Prostate gland (tissue), 2 donors: ENCODE measurements at regions not wholly inside any gene's neighbourhood (a gene's known extent, or its start where the extent isn't known, plus 50 kb on each side); places are given as distances from the start of the nearest gene placed in this dataset.

Source experiments
- CTCF ChIP-seq, 4 experiments: fragments of 200-600 bp in 2 of 4; fragments of 450-650 bp in 2 of 4; sonication (generic) in 2 of 4; IDR thresholded peaks; 1 replicate in 3 of 4; 2 replicates in 1 of 4; pipeline ENCODE4 v1.5.1; 2016 to 2019; ENCODE audit warnings: antibody characterized with exemption in 4 of 4, mild to moderate bottlenecking in 2 of 4, moderate library complexity in 2 of 4
- POLR2A ChIP-seq: fragments of 450-650 bp; IDR thresholded peaks from one replicate; pipeline ENCODE4 v1.6.1; 2016; ENCODE audit warnings: antibody characterized with exemption, mild to moderate bottlenecking
- POLR2AphosphoS5 ChIP-seq: sonication (generic); formaldehyde crosslinking; IDR thresholded peaks from one replicate; pipeline ENCODE4 v1.6.1; 2017; ENCODE audit warnings: antibody characterized with exemption

DNA sequence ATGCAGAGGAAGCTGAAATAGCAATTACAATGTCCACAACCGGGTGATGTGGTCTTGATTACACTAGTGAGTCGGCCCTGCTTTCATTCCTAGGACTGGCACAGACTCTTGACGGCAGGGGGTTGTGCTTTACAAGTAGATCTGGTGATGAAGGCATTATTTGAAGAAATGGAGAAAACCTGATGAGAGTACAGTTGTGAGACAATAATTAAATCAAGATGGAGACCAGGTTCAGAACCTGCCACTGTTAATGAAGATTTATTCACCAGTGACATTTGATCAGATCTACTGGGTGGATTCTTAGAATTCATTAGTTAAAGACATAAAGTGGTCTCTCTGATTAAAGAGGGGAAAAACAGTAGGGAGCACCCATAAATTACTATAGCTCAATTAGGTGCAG, 747.2 kb downstream of the STPG2 start:
- TF ChIP-seq CTCF (IDR thresholded peaks at IDR 0.05): no peak
- TF ChIP-seq POLR2A: no peak
- TF ChIP-seq POLR2AphosphoS5: no peak
